GM13976 (cell line): ENCODE measurements at regions not wholly inside any gene's neighbourhood (a gene's known extent, or its start where the extent isn't known, plus 50 kb on each side); places are given as distances from the start of the nearest gene placed in this dataset.

Experiments
- DNase-seq: peaks from one replicate; pipeline ENCODE4 v3.0.0; 2012; ENCODE audit warnings: low spot score
- CTCF ChIP-seq: IDR thresholded peaks from 2 replicates; pipeline ENCODE4 v1.5.1; 2012; ENCODE audit warnings: borderline replicate concordance, mild to moderate bottlenecking; ENCODE audit not compliant: insufficient read depth; ENCODE audit errors: extremely low read depth, missing control alignments, control extremely low read depth
- in situ Hi-C: fragments of 300-500 bp; cut with MboI; formaldehyde crosslinking; loops from one replicate; pipeline ENCODE4 v1.12.0; 2022; ENCODE audit warnings: low sequenced_read_pairs, mixed read lengths, inconsistent platforms; ENCODE audit not compliant: unreplicated experiment

GRCh38 chr18:27382567-27383216 is 197.6 kb upstream of the CHST9 start:
- no peak for TF ChIP-seq CTCF
- no peak for DNase-seq
- in situ Hi-C loops = no loop called here

DNA sequence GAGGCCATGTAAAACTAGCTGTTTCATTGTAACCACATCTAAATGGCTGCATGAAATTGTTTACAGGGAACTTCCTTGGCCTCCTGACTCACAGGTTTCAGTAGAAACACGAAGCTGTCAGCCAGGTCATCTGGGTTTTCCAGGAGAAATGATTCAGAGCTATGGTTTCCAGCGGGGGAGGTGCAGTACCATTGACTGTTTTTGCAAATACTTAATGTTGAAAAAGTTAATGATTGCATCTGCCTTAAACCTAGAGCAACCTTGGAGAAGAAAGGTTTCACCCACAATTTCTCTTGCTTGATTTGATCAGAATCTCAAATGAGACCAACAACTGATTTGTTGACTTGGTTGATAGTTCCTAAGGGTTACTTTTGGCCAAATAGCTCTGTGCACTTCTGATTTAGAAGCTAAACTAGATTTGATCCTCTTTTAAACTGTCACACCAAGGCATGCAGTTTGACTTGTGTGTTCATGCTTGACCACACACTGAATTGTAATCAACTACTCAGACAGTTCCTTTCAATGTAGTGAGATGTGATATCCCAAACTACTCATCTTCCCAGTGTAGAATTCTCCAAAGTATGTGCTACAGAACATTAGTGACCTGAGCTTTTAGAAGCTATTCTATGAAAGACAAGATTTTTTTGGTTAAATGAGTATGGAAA is 193.5 kb upstream of the CHST9 start:
- no peak for TF ChIP-seq CTCF
- no peak for DNase-seq
- in situ Hi-C loops = no loop called here

DNA sequence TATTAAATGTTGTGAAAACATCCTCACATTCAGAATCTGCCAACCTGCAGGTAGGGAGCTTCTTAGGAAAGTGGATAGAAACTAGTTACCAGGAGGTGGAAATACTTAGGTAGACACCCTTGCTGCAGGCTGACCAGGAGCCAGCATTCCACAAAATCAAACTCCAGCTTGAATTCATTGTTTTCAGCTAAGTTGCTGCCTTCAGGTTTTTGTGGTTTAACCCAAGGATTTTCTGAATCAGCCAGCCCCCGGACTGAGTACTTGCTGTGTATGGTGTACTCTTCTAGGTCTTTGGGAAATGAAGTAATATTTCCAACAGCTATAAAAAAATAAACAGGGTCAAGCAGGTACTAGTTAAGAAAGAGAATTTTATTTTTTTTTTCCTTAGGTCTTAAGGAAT is 192.1 kb upstream of the CHST9 start:
- TF ChIP-seq CTCF = no peak
- no peak for DNase-seq
- in situ Hi-C loops = no loop called here

- no peak for DNase-seq
- in situ Hi-C loops = no loop called here
- no peak for TF ChIP-seq CTCF
Measured at GRCh38 chr18:27372386-27372785, 187.3 kb upstream of the CHST9 start.

- in situ Hi-C loops = no loop called here
- no peak for TF ChIP-seq CTCF
Measured at GRCh38 chr18:27366665-27367064, 181.6 kb upstream of the CHST9 start.

GRCh38 chr18:27366151-27366550 is 181.0 kb upstream of the CHST9 start:
- no peak for DNase-seq
- in situ Hi-C loops = no loop called here
- no peak for TF ChIP-seq CTCF

More at GRCh38 chr18:27366665-27367064, 181.6 kb upstream of the CHST9 start:
- no peak for DNase-seq
